ENCODE measurements at regions not wholly inside any gene's neighbourhood (a gene's known extent, or its start where the extent isn't known, plus 50 kb on each side); places are given as distances from the start of the nearest gene placed in this dataset.

GRCh38 chr5:9801908-9802307 lies 171.8 kb upstream of the TAS2R1 start:
- TF ChIP-seq CTCF (IDR thresholded peaks at IDR 0.05) (peak; percentile 16), EZH2phosphoT487 (IDR thresholded peaks at IDR 0.05) (no peak)

All from neural progenitor cell (in vitro differentiated cells).